NB4 (cell line): ENCODE measurements at regions not wholly inside any gene's neighbourhood (a gene's known extent, or its start where the extent isn't known, plus 50 kb on each side); places are given as distances from the start of the nearest gene placed in this dataset.

Experiments used
- CTCF ChIP-seq: IDR thresholded peaks from one replicate; pipeline ENCODE4 v1.5.1; 2012; ENCODE audit warnings: low read depth, low read length
- POLR2A ChIP-seq: IDR thresholded peaks from 2 replicates; pipeline ENCODE4 v1.6.1; 2011; ENCODE audit warnings: mild to moderate bottlenecking; ENCODE audit not compliant: insufficient read length; ENCODE audit errors: extremely low read depth

DNA sequence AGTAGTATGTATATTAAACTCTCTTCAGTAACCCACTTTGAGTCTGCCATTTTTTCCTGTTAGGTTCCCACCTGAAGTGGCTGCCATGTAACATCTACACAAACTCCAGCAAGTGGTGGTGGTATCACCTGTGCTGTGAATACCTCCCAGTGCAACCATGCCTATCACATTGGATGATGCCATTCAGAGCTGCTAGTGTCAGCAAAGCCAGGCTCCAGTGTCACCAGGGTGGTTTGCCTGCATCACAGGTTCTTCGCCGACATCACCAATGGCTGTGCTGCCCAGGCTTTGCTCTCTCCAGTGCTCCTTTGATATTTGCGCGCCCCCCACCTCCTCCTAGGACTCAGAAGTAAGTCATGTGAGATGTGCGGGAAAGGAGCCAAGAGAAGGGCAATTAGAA lies 162.6 kb upstream of the FOXA2 start:
- TF ChIP-seq POLR2A (no peak), CTCF (no peak)
